ENCODE measurements at regions not wholly inside any gene's neighbourhood (a gene's known extent, or its start where the extent isn't known, plus 50 kb on each side); places are given as distances from the start of the nearest gene placed in this dataset.

DNA sequence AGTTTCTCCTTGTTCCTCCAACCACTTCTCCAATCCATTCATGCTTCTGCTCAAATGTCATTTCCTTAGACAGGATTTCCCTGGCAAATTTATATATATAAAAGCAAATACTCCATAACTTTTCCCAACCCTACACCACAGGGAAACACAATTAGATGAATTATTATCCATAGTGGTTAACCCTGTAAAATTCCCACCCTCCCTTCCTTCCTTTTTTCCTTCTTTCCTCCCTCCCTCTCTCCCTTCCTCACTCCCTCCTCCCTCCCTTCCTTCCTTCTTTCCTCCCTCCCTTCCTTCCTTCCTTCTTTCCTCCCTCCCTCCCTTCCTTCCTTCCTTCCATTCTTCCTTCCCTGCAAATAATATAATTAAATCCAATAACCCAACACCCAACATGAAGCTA lies 617.7 kb downstream of the IRS1 start:
- H3K9me3 ChIP-seq = peaks cover 0 to 38% (median 7%) of the 10 kb centered on the region in 12 donors
- no peak for TF ChIP-seq POLR2A (IDR thresholded peaks at IDR 0.05)
- TF ChIP-seq, protein P1, sequence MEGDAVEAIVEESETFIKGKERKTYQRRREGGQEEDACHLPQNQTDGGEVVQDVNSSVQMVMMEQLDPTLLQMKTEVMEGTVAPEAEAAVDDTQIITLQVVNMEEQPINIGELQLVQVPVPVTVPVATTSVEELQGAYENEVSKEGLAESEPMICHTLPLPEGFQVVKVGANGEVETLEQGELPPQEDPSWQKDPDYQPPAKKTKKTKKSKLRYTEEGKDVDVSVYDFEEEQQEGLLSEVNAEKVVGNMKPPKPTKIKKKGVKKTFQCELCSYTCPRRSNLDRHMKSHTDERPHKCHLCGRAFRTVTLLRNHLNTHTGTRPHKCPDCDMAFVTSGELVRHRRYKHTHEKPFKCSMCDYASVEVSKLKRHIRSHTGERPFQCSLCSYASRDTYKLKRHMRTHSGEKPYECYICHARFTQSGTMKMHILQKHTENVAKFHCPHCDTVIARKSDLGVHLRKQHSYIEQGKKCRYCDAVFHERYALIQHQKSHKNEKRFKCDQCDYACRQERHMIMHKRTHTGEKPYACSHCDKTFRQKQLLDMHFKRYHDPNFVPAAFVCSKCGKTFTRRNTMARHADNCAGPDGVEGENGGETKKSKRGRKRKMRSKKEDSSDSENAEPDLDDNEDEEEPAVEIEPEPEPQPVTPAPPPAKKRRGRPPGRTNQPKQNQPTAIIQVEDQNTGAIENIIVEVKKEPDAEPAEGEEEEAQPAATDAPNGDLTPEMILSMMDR (IDR thresholded peaks at IDR 0.05) = no peak
- no peaks in the 10 kb centered on the region for H3K27me3 ChIP-seq
- H3K4me3 ChIP-seq = no peak overlapping the region
- no peak for DNase-seq
- no peak for ATAC-seq
- intact Hi-C loops (cut with DNase I) = no loop called here
- H3K27ac ChIP-seq = no peak overlapping the region
- no peaks in the 10 kb centered on the region for H3K36me3 ChIP-seq
- peaks cover 0 to 11% (median 0%) of the 10 kb centered on the region in 12 donors for H3K4me1 ChIP-seq

DNA sequence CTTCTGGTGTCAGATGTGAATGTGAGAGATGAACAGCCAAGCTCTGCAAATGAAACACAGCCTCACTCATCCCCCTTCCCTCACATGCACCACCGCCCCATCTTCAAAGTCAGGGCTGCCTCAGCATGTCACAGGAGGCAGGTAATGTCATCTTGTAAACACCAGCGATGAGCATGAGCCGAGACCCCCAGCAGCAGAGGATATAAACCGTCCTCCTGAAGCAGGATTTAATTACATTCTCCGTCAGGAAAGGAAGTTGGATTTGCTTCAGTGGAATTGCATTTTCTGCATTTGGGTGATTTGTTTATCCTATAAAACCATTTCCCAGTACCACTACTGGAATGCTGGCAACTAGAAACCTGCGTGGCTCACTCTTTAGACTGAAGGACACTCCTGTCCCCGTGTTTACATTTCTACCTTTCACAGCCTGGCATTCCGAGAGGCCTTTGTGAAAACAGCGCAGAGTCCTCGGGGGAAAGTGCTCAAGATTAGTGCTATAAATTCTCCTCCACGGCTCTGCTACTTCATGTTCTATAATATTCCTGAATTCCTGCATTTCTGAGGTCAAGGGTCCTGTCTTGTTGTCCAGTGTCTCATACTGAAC lies 619.2 kb downstream of the IRS1 start:
- TF ChIP-seq, protein P1 (IDR thresholded peaks at IDR 0.05) = no peak
- TF ChIP-seq POLR2A (IDR thresholded peaks at IDR 0.05) = no peak
- no peak overlapping the region for H3K4me3 ChIP-seq
- peaks cover 0 to 40% (median 7%) of the 10 kb centered on the region in 12 donors for H3K9me3 ChIP-seq
- peaks cover 0 to 11% (median 0%) of the 10 kb centered on the region in 12 donors for H3K4me1 ChIP-seq
- no peaks in the 10 kb centered on the region for H3K36me3 ChIP-seq
- DNase-seq = no peak
- ATAC-seq = no peak
- WGBS, 4 donors = 72 to 81% (median 77%) methylated on average over 11 of the region's 11 CpGs
- no peaks in the 10 kb centered on the region for H3K27me3 ChIP-seq
- H3K27ac ChIP-seq = no peak overlapping the region
- intact Hi-C loops (cut with DNase I) = no loop called here

DNA sequence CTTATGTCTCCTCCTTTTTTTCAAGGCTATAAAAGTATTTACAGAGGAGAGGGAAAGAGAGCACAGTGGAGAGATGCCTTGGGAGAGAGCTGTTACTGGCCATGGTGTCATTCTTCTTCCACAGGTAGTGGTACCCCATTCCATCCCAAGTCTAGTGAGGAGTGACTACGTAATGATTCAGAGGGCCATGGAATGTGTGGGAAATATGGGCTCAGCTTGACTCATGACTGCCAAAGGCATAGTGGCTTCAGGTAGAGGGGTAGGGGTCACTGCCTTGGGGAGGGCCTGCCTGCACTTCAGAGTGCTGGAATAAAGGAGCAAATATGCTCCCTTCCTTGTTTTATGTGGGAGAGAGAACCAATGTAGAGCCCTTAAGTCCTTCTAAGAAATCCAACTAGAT lies 620.6 kb downstream of the IRS1 start:
- no peak for ATAC-seq
- Histone ChIP-seq H3K4me3 (no peak overlapping the region), H3K27me3 (no peaks in the 10 kb centered on the region), H3K9me3 (peaks cover 0 to 40% (median 7%) of the 10 kb centered on the region in 12 donors), H3K4me1 (peaks cover 0 to 4% (median 0%) of the 10 kb centered on the region in 12 donors), H3K27ac (no peak overlapping the region), H3K36me3 (no peaks in the 10 kb centered on the region)
- DNase-seq = no peak
- intact Hi-C loops (cut with DNase I) = no loop called here
- TF ChIP-seq POLR2A (IDR thresholded peaks at IDR 0.05) = no peak
- TF ChIP-seq, protein P1 (IDR thresholded peaks at IDR 0.05) = no peak
- 88 to 100% (median 92%) methylated on average over 1 of the region's 1 CpG for WGBS, 4 donors

DNA sequence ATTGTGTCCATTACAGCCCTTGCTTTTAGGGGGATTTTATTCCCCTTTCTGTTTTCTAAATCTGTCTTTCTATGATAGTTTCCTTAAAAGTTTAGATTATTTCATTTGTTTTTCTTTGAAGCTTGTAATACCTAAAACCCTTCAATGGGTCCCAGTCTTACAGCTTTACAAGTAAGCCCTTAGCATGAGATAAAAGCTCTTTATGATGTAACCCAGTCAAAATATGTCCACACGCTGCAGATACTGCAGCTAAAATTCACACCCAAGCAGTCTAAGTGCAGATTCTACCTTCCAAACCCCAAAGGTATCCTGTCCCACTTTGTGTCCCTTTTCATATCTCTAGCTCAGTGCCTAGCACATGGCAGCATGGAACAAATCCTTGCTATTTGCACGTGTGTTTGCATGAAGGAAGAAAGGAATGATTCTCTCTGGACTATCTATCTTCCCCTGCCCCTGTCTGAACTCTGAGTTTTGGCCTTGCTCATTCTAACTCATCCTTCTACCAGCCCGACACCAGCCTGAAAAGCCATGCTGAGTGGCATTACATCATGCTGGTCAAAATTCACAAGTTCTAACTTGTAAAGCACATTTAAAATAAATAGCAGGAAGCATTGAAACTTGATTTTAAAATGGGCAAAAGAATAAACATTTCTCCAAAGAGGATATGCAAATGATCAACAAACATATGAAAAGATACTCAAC lies 623.2 kb downstream of the IRS1 start:
- TF ChIP-seq, protein P1 (IDR thresholded peaks at IDR 0.05) = no peak
- no peak for TF ChIP-seq POLR2A (IDR thresholded peaks at IDR 0.05)
- DNase-seq (no peak), ATAC-seq (no peak)
- Histone ChIP-seq H3K27me3 (no peaks in the 10 kb centered on the region), H3K4me3 (no peak overlapping the region), H3K27ac (no peak overlapping the region), H3K9me3 (peaks cover 0 to 40% (median 7%) of the 10 kb centered on the region in 12 donors), H3K4me1 (no peaks in the 10 kb centered on the region), H3K36me3 (no peaks in the 10 kb centered on the region)
- intact Hi-C loops (cut with DNase I) = no loop called here
- WGBS, 4 donors = 48 to 64% (median 55%) methylated on average over 3 of the region's 3 CpGs

Measured in heart left ventricle (tissue), 16 donors.